GM13977 (cell line): ENCODE measurements at regions not wholly inside any gene's neighbourhood (a gene's known extent, or its start where the extent isn't known, plus 50 kb on each side); places are given as distances from the start of the nearest gene placed in this dataset.

Source experiments
- DNase-seq: peaks from one replicate; pipeline ENCODE4 v3.0.0; 2012; ENCODE audit warnings: low spot score
- CTCF ChIP-seq: IDR thresholded peaks from 2 replicates; pipeline ENCODE4 v1.5.1; 2012; ENCODE audit warnings: mild to moderate bottlenecking, control low read depth; ENCODE audit not compliant: insufficient read depth; ENCODE audit errors: extremely low read depth, missing control alignments
- in situ Hi-C: fragments of 300-500 bp; cut with MboI; formaldehyde crosslinking; loops from one replicate; pipeline ENCODE4 v1.12.0; 2022; ENCODE audit warnings: low sequenced_read_pairs, low pct_unique_long_range_greater_than_20kb, mixed read lengths, inconsistent platforms; ENCODE audit not compliant: unreplicated experiment

GRCh38 chr10:94043431-94043990, 49.8 kb downstream of the PLCE1 start:
- DNase-seq: no peak
- no peak for TF ChIP-seq CTCF
- in situ Hi-C loops: no loop called here

- in situ Hi-C loops: no loop called here
- TF ChIP-seq CTCF: no peak
- DNase-seq: no peak
These were observed 52.4 kb downstream of the PLCE1 start for GRCh38 chr10:94046098-94046497.

GRCh38 chr10:94047293-94047692, 53.6 kb downstream of the PLCE1 start:
- DNase-seq: no peak
- in situ Hi-C loops: no loop called here
- no peak for TF ChIP-seq CTCF

GRCh38 chr10:94049911-94050310, 56.2 kb downstream of the PLCE1 start:
- no peak for DNase-seq
- in situ Hi-C loops: no loop called here
- TF ChIP-seq CTCF: no peak

- no peak for TF ChIP-seq CTCF
- in situ Hi-C loops: no loop called here
- DNase-seq: no peak
These were observed 58.5 kb downstream of the PLCE1 start for GRCh38 chr10:94052281-94052680.

- DNase-seq: no peak
- TF ChIP-seq CTCF: no peak
- in situ Hi-C loops: no loop called here
These were observed 59.4 kb downstream of the PLCE1 start for GRCh38 chr10:94052866-94053791.
